ENCODE measurements at regions not wholly inside any gene's neighbourhood (a gene's known extent, or its start where the extent isn't known, plus 50 kb on each side); places are given as distances from the start of the nearest gene placed in this dataset.

DNA sequence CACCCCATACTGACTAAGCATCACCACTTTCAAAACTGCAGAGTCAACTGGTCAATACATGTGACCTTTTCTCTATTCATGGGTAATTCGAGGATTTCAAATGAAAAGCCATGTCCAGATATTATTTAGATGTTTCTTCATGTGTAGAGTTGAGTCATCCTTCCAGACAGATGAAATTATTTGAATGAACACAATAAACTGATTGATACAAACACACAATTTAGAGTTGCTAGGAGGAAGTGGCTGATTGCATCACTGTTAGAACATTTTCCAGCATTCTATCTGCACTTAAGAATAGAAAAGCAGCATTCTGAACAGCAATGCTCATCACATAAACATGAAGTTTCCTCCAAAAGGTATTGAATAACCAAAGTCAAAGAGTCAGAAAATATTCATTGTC lies 273.5 kb upstream of the SOX5 start:
- Histone ChIP-seq H3K4me1 (peaks cover 0 to 6% (median 0%) of the 10 kb centered on the region in 4 donors), H3K27me3 (no peaks in the 10 kb centered on the region), H3K9me3 (no peaks in the 10 kb centered on the region), H3K27ac (no peak overlapping the region), H3K36me3 (no peaks in the 10 kb centered on the region), H3K4me3 (no peak overlapping the region)
- TF ChIP-seq, protein P1, sequence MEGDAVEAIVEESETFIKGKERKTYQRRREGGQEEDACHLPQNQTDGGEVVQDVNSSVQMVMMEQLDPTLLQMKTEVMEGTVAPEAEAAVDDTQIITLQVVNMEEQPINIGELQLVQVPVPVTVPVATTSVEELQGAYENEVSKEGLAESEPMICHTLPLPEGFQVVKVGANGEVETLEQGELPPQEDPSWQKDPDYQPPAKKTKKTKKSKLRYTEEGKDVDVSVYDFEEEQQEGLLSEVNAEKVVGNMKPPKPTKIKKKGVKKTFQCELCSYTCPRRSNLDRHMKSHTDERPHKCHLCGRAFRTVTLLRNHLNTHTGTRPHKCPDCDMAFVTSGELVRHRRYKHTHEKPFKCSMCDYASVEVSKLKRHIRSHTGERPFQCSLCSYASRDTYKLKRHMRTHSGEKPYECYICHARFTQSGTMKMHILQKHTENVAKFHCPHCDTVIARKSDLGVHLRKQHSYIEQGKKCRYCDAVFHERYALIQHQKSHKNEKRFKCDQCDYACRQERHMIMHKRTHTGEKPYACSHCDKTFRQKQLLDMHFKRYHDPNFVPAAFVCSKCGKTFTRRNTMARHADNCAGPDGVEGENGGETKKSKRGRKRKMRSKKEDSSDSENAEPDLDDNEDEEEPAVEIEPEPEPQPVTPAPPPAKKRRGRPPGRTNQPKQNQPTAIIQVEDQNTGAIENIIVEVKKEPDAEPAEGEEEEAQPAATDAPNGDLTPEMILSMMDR (IDR thresholded peaks at IDR 0.05), result no peak
- TF ChIP-seq EP300 (IDR thresholded peaks at IDR 0.05) (no peak), POLR2A (IDR thresholded peaks at IDR 0.05) (no peak)
- DNase-seq (ENCODE audit: low spot score in 2 of 2), result no peak
- WGBS, 2 donors, result 51 to 57% methylated on average over 1 of the region's 1 CpG

DNA sequence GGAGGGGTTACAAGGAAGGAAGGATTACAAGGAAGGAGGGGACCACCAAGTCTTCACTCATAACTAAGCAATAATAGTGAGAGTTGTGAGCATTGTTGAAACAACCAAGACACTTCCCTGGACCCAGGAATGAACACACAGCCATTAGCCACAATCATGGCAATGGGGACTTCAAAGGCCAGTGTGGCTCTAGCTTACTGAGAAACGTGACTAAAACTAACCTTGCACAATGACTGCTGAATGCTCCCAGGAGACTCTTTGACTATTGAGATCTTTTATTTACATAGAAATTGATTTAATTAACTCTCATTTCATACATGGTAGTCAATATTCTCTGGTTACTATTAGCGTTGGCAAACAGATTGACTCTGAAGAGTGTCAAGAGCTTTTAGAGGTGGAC lies 263.0 kb upstream of the SOX5 start:
- H3K4me3 ChIP-seq, result no peak overlapping the region
- DNase-seq (ENCODE audit: low spot score in 2 of 2), result no peak
- H3K27me3 ChIP-seq, result no peaks in the 10 kb centered on the region
- 83 to 91% methylated on average over 2 of the region's 2 CpGs for WGBS, 2 donors
- no peak overlapping the region for H3K27ac ChIP-seq
- H3K36me3 ChIP-seq, result no peaks in the 10 kb centered on the region
- H3K9me3 ChIP-seq, result no peaks in the 10 kb centered on the region
- no peaks in the 10 kb centered on the region for H3K4me1 ChIP-seq
- TF ChIP-seq EP300 (IDR thresholded peaks at IDR 0.05), result no peak
- TF ChIP-seq, protein P1 (IDR thresholded peaks at IDR 0.05), result no peak
- no peak for TF ChIP-seq POLR2A (IDR thresholded peaks at IDR 0.05)

DNA sequence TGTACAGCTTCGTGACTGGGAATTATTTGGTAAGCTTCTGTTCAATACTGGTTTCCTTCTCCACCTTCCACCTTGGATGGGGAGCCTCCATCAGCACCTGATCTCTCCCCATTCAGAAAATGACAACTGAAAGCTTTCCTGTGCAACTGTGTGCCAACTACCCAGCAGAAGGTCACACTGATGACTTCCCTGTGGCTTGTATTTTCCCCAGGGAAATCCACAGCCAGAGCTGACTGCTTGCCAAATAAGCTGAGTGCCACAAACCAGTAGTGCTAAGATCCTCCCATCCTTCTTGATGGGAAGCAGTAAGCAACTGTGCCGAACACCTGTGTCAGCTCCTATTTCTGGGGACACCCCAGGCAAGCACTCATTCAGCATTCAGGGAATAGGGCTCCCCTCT lies 257.2 kb upstream of the SOX5 start:
- 86 to 94% methylated on average over 2 of the region's 2 CpGs for WGBS, 2 donors

DNA sequence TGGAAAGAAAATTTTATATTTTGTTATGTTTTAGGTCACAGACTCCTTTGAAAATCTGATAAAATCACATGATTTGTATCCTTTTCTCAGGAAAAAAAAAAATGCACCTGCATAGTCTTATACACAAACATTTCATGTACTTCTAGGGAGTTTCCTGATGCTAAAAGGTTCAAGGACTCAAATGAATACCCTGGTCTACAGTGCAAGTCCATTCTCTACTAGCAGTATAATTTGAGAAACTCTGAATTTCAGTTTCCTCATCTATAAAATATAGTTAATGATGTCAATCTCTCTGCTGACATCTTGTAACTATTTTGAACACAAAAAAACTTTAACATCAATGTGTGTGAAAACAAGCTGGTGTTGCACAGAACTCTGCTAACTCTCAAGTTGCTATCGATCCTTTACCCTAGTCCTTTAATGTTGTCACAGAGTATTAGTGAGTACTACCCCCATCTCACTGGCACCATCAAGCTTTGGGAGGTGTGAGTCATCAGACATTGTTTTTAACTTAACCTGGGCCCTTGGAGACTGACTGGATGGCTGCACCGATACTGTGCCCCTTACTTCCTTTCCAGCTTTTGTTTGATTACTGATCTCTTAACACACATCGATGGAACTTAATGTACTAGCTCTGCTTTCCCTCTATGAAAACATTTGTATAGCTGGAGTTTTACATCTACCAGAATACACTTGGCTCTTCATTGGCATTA lies 251.9 kb upstream of the SOX5 start:
- DNase-seq (ENCODE audit: low spot score in 2 of 2), result no peak
- Histone ChIP-seq H3K36me3 (no peaks in the 10 kb centered on the region), H3K4me1 (peaks cover 0 to 20% (median 4%) of the 10 kb centered on the region in 4 donors), H3K27me3 (no peaks in the 10 kb centered on the region), H3K27ac (no peak overlapping the region), H3K4me3 (no peak overlapping the region), H3K9me3 (no peaks in the 10 kb centered on the region)
- TF ChIP-seq, protein P1 (IDR thresholded peaks at IDR 0.05), result no peak
- TF ChIP-seq POLR2A (IDR thresholded peaks at IDR 0.05), result no peak
- no peak for TF ChIP-seq EP300 (IDR thresholded peaks at IDR 0.05)
- WGBS, 2 donors, result 90 to 91% methylated on average over 3 of the region's 3 CpGs

More for the DNA sequence above, 257.2 kb upstream of the SOX5 start:
- DNase-seq (ENCODE audit: low spot score in 2 of 2), result no peak
- TF ChIP-seq, protein P1 (IDR thresholded peaks at IDR 0.05), result no peak
- no peak for TF ChIP-seq POLR2A (IDR thresholded peaks at IDR 0.05)
- TF ChIP-seq EP300 (IDR thresholded peaks at IDR 0.05), result no peak
- H3K4me1 ChIP-seq, result no peaks in the 10 kb centered on the region
- no peak overlapping the region for H3K27ac ChIP-seq
- no peaks in the 10 kb centered on the region for H3K36me3 ChIP-seq
- H3K4me3 ChIP-seq, result no peak overlapping the region
- no peaks in the 10 kb centered on the region for H3K9me3 ChIP-seq
- H3K27me3 ChIP-seq, result no peaks in the 10 kb centered on the region

DNA sequence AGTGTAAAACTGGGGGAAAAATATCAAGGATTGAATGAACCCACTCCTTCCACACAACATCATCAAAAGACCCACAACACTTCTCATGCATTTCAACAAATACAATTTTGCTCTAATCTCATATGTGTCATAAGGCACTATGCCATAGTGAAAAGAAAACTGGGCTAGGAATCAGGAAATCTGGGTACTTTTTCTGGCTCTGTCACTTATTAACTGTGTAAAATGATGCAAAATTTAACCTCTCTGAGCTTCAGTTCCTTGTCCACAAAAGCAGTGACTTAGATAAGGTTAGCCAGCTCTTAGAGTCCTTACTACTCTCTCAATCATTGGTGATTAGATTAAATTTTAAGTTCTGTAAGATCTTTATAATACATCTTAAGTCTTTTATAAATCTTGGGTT lies 250.5 kb upstream of the SOX5 start:
- no peaks in the 10 kb centered on the region for H3K27me3 ChIP-seq
- no peak overlapping the region for H3K27ac ChIP-seq
- peaks cover 0 to 20% (median 4%) of the 10 kb centered on the region in 4 donors for H3K4me1 ChIP-seq
- H3K4me3 ChIP-seq, result no peak overlapping the region
- no peaks in the 10 kb centered on the region for H3K36me3 ChIP-seq
- no peaks in the 10 kb centered on the region for H3K9me3 ChIP-seq
- no peak for DNase-seq (ENCODE audit: low spot score in 2 of 2)
- TF ChIP-seq POLR2A (IDR thresholded peaks at IDR 0.05) (no peak), EP300 (IDR thresholded peaks at IDR 0.05) (no peak)
- TF ChIP-seq, protein P1 (IDR thresholded peaks at IDR 0.05), result no peak
